ENCODE measurements at regions not wholly inside any gene's neighbourhood (a gene's known extent, or its start where the extent isn't known, plus 50 kb on each side); places are given as distances from the start of the nearest gene placed in this dataset.

- dilution Hi-C loops (cut with HindIII; ENCODE audit: low sequenced_read_pairs, unreplicated experiment), result no loop called here
- intact Hi-C loops (cut with micrococcal nuclease), result no loop called here
- in situ Hi-C loops (cut with MboI; ENCODE audit: low sequenced_read_pairs), result no loop called here
These were observed 59.0 kb upstream of the OR9Q1 start for GRCh38 chr11:57964660-57965059.

More at GRCh38 chr11:57964660-57965059, 59.0 kb upstream of the OR9Q1 start:
- Histone ChIP-seq H2AFZ (replicated peaks; ENCODE audit: low read length, poor library complexity) (no peak overlapping the region), H2BK20ac (ENCODE audit: low read depth, low read length) (no peak overlapping the region), H3K27me3 (ENCODE audit: control insufficient read depth, insufficient read depth, low read length) (peaks cover 14% of the 10 kb centered on the region), H3K4me3 (ENCODE audit: insufficient read depth, low read depth, low read length) (no peak overlapping the region), H3K4me2 (ENCODE audit: low read depth, low read length) (no peak overlapping the region), H3K56ac (ENCODE audit: extremely low read depth, insufficient read depth, low read length) (no peak overlapping the region), H2BK120ac (ENCODE audit: low read depth, low read length) (no peak overlapping the region), H3K36me3 (ENCODE audit: control insufficient read depth, insufficient read depth, low read length) (no peaks in the 10 kb centered on the region), H3K18ac (ENCODE audit: low read depth, low read length) (no peak overlapping the region), H3K9ac (ENCODE audit: low read depth, low read length) (no peak overlapping the region), H4K20me1 (ENCODE audit: insufficient read depth, low read length) (no peaks in the 10 kb centered on the region), H3K9me1 (ENCODE audit: insufficient read depth, low read length) (no peaks in the 10 kb centered on the region), H3K4ac (ENCODE audit: low read depth, low read length) (no peak overlapping the region), H3K27ac (ENCODE audit: insufficient read depth, low read length) (no peak overlapping the region), H3K4me1 (ENCODE audit: control insufficient read depth, insufficient read depth, low read length) (no peaks in the 10 kb centered on the region), H2AK9ac (replicated peaks; ENCODE audit: low read depth, low read length, poor library complexity) (no peak overlapping the region), H2AK5ac (ENCODE audit: low read depth, low read length) (no peak overlapping the region), H4K8ac (ENCODE audit: low read depth in 2 of 2, low read length in 2 of 2) (no peak overlapping the region), H3K14ac (replicated peaks; ENCODE audit: low read depth, low read length) (no peak overlapping the region), H4K5ac (ENCODE audit: low read depth, low read length) (no peak overlapping the region), H4K91ac (ENCODE audit: insufficient read depth, low read depth, low read length) (no peak overlapping the region), H3K79me1 (ENCODE audit: low read depth in 1 of 2, low read length in 2 of 2) (no peaks in the 10 kb centered on the region), H3K9me3 (ENCODE audit: control insufficient read depth, insufficient read depth, low read length) (no peaks in the 10 kb centered on the region), H2BK5ac (ENCODE audit: low read depth, low read length, poor library complexity, severe bottlenecking) (no peak overlapping the region), H2BK15ac (ENCODE audit: low read depth, low read length) (no peak overlapping the region), H3K23ac (ENCODE audit: low read depth, low read length) (no peak overlapping the region)
- no peak for DNase-seq
- 60% methylated on average over 1 of the region's 2 CpGs; no CpG with 5 or more reads in 1 of the 2 experiments for WGBS, 2 experiments (ENCODE audit: extremely low coverage in 2 of 2, insufficient read length in 1 of 2)
- ChIA-PET POLR2A (ENCODE audit: unreplicated experiment) (no interaction called here), CTCF (no interaction called here)
- no peak for ATAC-seq (ENCODE audit: low read depth)
- TF ChIP-seq MAZ (IDR thresholded peaks at IDR 0.05; ENCODE audit: borderline replicate concordance, low read depth, low read length) (no peak), BHLHE40 (IDR thresholded peaks at IDR 0.05; ENCODE audit: low read depth, low read length) (no peak), CEBPB (IDR thresholded peaks at IDR 0.05; ENCODE audit: low read depth, low read length) (no peak), POLR2A (IDR thresholded peaks at IDR 0.05; ENCODE audit: low read depth, low read length) (no peak), MAFK (IDR thresholded peaks at IDR 0.05; ENCODE audit: low read depth, low read length) (no peak), RCOR1 (IDR thresholded peaks at IDR 0.05; ENCODE audit: insufficient replicate concordance, low read length) (no peak), NFE2L2 (IDR thresholded peaks at IDR 0.05; ENCODE audit: low read depth, low read length) (no peak), FOS (IDR thresholded peaks at IDR 0.05; ENCODE audit: low read depth, low read length) (no peak), CHD1 (IDR thresholded peaks at IDR 0.05; ENCODE audit: low read depth, low read length) (no peak), RAD21 (IDR thresholded peaks at IDR 0.05; ENCODE audit: low read length) (no peak), MXI1 (IDR thresholded peaks at IDR 0.05; ENCODE audit: borderline replicate concordance, low read depth, low read length) (no peak), SMC3 (IDR thresholded peaks at IDR 0.05; ENCODE audit: low read depth, low read length) (no peak), RFX5 (IDR thresholded peaks at IDR 0.05; ENCODE audit: low read depth, low read length) (no peak)
- TF ChIP-seq, protein P1, sequence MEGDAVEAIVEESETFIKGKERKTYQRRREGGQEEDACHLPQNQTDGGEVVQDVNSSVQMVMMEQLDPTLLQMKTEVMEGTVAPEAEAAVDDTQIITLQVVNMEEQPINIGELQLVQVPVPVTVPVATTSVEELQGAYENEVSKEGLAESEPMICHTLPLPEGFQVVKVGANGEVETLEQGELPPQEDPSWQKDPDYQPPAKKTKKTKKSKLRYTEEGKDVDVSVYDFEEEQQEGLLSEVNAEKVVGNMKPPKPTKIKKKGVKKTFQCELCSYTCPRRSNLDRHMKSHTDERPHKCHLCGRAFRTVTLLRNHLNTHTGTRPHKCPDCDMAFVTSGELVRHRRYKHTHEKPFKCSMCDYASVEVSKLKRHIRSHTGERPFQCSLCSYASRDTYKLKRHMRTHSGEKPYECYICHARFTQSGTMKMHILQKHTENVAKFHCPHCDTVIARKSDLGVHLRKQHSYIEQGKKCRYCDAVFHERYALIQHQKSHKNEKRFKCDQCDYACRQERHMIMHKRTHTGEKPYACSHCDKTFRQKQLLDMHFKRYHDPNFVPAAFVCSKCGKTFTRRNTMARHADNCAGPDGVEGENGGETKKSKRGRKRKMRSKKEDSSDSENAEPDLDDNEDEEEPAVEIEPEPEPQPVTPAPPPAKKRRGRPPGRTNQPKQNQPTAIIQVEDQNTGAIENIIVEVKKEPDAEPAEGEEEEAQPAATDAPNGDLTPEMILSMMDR (conservative IDR thresholded peaks at IDR 0.05; ENCODE audit: low read depth, low read length), result no peak
- TF ChIP-seq, protein P2, sequence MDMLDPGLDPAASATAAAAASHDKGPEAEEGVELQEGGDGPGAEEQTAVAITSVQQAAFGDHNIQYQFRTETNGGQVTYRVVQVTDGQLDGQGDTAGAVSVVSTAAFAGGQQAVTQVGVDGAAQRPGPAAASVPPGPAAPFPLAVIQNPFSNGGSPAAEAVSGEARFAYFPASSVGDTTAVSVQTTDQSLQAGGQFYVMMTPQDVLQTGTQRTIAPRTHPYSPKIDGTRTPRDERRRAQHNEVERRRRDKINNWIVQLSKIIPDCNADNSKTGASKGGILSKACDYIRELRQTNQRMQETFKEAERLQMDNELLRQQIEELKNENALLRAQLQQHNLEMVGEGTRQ (IDR thresholded peaks at IDR 0.05; ENCODE audit: low read depth, low read length), result no peak
- TF ChIP-seq, protein P3, sequence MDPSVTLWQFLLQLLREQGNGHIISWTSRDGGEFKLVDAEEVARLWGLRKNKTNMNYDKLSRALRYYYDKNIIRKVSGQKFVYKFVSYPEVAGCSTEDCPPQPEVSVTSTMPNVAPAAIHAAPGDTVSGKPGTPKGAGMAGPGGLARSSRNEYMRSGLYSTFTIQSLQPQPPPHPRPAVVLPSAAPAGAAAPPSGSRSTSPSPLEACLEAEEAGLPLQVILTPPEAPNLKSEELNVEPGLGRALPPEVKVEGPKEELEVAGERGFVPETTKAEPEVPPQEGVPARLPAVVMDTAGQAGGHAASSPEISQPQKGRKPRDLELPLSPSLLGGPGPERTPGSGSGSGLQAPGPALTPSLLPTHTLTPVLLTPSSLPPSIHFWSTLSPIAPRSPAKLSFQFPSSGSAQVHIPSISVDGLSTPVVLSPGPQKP (IDR thresholded peaks at IDR 0.05; ENCODE audit: borderline replicate concordance, low read depth, low read length), result no peak
- BruUV-seq (replicated peaks), result no TSS peak
